ENCODE measurements at regions not wholly inside any gene's neighbourhood (a gene's known extent, or its start where the extent isn't known, plus 50 kb on each side); places are given as distances from the start of the nearest gene placed in this dataset.

DNA sequence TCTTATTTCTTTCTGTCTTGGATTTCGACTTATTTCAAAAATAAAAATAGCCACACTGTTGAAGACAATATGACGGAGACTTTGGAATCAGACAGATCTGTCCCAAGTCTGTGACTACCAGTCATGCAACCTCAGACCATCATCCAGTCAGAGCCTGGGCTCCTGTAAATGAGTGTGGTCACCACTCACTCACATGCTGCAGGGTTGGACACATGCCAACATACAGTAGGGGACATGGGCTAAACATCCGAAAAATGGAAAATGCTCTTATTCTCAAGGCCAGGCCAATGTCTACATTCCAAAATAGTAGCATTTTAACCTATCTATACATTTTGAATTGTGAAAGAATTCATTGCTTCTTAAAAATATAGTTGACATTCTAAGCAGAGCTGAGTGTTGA, 75.5 kb upstream of the EDNRB start (continued):
- TF ChIP-seq, protein P1, sequence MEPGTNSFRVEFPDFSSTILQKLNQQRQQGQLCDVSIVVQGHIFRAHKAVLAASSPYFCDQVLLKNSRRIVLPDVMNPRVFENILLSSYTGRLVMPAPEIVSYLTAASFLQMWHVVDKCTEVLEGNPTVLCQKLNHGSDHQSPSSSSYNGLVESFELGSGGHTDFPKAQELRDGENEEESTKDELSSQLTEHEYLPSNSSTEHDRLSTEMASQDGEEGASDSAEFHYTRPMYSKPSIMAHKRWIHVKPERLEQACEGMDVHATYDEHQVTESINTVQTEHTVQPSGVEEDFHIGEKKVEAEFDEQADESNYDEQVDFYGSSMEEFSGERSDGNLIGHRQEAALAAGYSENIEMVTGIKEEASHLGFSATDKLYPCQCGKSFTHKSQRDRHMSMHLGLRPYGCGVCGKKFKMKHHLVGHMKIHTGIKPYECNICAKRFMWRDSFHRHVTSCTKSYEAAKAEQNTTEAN (CRISPR knock-in tag; conservative IDR thresholded peaks at IDR 0.05) = no peak
- no peak for TF ChIP-seq POLR2G (IDR thresholded peaks at IDR 0.05; ENCODE audit: low read depth, low read length)
- TF ChIP-seq, protein P2, sequence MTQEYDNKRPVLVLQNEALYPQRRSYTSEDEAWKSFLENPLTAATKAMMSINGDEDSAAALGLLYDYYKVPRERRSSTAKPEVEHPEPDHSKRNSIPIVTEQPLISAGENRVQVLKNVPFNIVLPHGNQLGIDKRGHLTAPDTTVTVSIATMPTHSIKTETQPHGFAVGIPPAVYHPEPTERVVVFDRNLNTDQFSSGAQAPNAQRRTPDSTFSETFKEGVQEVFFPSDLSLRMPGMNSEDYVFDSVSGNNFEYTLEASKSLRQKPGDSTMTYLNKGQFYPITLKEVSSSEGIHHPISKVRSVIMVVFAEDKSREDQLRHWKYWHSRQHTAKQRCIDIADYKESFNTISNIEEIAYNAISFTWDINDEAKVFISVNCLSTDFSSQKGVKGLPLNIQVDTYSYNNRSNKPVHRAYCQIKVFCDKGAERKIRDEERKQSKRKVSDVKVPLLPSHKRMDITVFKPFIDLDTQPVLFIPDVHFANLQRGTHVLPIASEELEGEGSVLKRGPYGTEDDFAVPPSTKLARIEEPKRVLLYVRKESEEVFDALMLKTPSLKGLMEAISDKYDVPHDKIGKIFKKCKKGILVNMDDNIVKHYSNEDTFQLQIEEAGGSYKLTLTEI (CRISPR knock-in tag; conservative IDR thresholded peaks at IDR 0.05) = no peak
- TF ChIP-seq CBX5 (CRISPR knock-in tag; IDR thresholded peaks at IDR 0.05; ENCODE audit: borderline replicate concordance) = no peak
- no peak for TF ChIP-seq HES4 (CRISPR knock-in tag; IDR thresholded peaks at IDR 0.05; ENCODE audit: borderline replicate concordance)
- TF ChIP-seq MTF2 (CRISPR knock-in tag; IDR thresholded peaks at IDR 0.05; ENCODE audit: borderline replicate concordance) = no peak
- no peak for TF ChIP-seq TBP (CRISPR knock-in tag; IDR thresholded peaks at IDR 0.05)

DNA sequence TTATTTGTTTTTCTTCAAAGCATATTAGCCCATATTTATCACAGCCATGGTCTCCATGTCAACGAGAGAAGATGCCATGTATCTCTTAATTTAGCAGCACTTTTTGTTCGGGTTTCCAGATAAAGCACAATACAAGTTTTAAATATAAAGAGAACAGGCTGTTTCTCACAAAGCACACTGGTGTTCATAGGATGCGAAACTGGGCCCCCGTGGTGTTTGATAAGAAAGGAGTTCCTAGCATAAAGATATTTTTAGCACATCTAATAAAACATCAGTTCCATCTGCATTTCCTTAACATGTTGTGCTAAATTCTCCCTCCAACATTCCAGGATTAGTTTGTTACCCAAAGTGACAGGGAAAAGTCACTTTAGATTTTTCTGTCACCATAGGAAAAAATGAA, 72.4 kb upstream of the EDNRB start:
- WGBS (ENCODE audit: low lambda C conversion rate) = 3% methylated on average over 4 of the region's 4 CpGs

More for the DNA sequence above, 72.4 kb upstream of the EDNRB start:
- H3K9ac ChIP-seq (ENCODE audit: insufficient read depth, low read depth, low read length) = no peak overlapping the region
- no peaks in the 10 kb centered on the region for H3K9me3 ChIP-seq (ENCODE audit: low read length)
- FAIRE-seq (no peak), DNase-seq (ENCODE audit: low spot score) (no peak), ATAC-seq (no peak)
- no peak for TF ChIP-seq NBN (conservative IDR thresholded peaks at IDR 0.05)
- TF ChIP-seq HMG20A (CRISPR knock-in tag; IDR thresholded peaks at IDR 0.05; ENCODE audit: borderline replicate concordance) = no peak
- TF ChIP-seq NONO (IDR thresholded peaks at IDR 0.05) = no peak
- TF ChIP-seq NONO (CRISPR knock-in tag; conservative IDR thresholded peaks at IDR 0.05) = no peak
- no peak for TF ChIP-seq EED (CRISPR knock-in tag; IDR thresholded peaks at IDR 0.05)
- TF ChIP-seq BORCS8-MEF2B (CRISPR knock-in tag; IDR thresholded peaks at IDR 0.05) = no peak
- TF ChIP-seq ZNF235 (CRISPR knock-in tag; IDR thresholded peaks at IDR 0.05; ENCODE audit: borderline replicate concordance) = no peak
- no peak for TF ChIP-seq TAF1 (CRISPR knock-in tag; IDR thresholded peaks at IDR 0.05)
- no peak for TF ChIP-seq NR3C1 (CRISPR knock-in tag; IDR thresholded peaks at IDR 0.05)
- TF ChIP-seq TBP (CRISPR knock-in tag; IDR thresholded peaks at IDR 0.05) = no peak
- no peak for TF ChIP-seq MED8 (CRISPR knock-in tag; IDR thresholded peaks at IDR 0.05; ENCODE audit: insufficient replicate concordance)
- TF ChIP-seq FOXK2 (IDR thresholded peaks at IDR 0.05) = no peak
- TF ChIP-seq, protein P3, sequence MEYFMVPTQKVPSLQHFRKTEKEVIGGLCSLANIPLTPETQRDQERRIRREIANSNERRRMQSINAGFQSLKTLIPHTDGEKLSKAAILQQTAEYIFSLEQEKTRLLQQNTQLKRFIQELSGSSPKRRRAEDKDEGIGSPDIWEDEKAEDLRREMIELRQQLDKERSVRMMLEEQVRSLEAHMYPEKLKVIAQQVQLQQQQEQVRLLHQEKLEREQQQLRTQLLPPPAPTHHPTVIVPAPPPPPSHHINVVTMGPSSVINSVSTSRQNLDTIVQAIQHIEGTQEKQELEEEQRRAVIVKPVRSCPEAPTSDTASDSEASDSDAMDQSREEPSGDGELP (IDR thresholded peaks at IDR 0.05; ENCODE audit: borderline replicate concordance, low read depth) = no peak
- TF ChIP-seq KMT2B (CRISPR knock-in tag; IDR thresholded peaks at IDR 0.05) = no peak
- TF ChIP-seq RAD21 (CRISPR knock-in tag; IDR thresholded peaks at IDR 0.05) = no peak
- no peak for TF ChIP-seq ZSCAN30 (CRISPR knock-in tag; IDR thresholded peaks at IDR 0.05)
- no peak for TF ChIP-seq ZMYM3 (CRISPR knock-in tag; IDR thresholded peaks at IDR 0.05)
- ChIA-PET CTCF (ENCODE audit: low intra/inter-chr PET ratio, low total read pairs) (no interaction called here), POLR2A (no interaction called here)
- H3K27me3 ChIP-seq (ENCODE audit: control insufficient read depth in 1 of 2, insufficient read depth in 2 of 2, low read length in 2 of 2) = no peaks in the 10 kb centered on the region
- in situ Hi-C loops (cut with HindIII; ENCODE audit: extremely low pct_ligation_motif_present, low pct_unique_long_range_greater_than_20kb) = no loop called here
- intact Hi-C loops (cut with micrococcal nuclease; ENCODE audit: unreplicated experiment) = no loop called here
- H3K4me2 ChIP-seq (ENCODE audit: low read depth, low read length) = no peak overlapping the region
- no peak overlapping the region for H3K27ac ChIP-seq (ENCODE audit: extremely low read length, insufficient read depth, low read length)
- H3K4me1 ChIP-seq (ENCODE audit: insufficient read depth, low read length) = no peaks in the 10 kb centered on the region
- no peak overlapping the region for H2AFZ ChIP-seq (ENCODE audit: low read length)
- H3K36me3 ChIP-seq (replicated peaks in 1 of 2; ENCODE audit: control insufficient read depth in 1 of 2, insufficient read depth in 2 of 2, low read length in 2 of 2) = no peaks in the 10 kb centered on the region
- no TSS peak for BruUV-seq (replicated peaks)
- H3K4me3 ChIP-seq (replicated peaks in 1 of 3; ENCODE audit: insufficient read depth in 1 of 3, low read depth in 2 of 3, low read length in 3 of 3) = no peak overlapping the region
- no peaks in the 10 kb centered on the region for H4K20me1 ChIP-seq (ENCODE audit: insufficient read depth, low read length)
- H3K79me2 ChIP-seq (ENCODE audit: insufficient read depth, low read length) = no peaks in the 10 kb centered on the region

Data from HepG2 (cell line).